GM19351 (cell line): ENCODE measurements at regions not wholly inside any gene's neighbourhood (a gene's known extent, or its start where the extent isn't known, plus 50 kb on each side); places are given as distances from the start of the nearest gene placed in this dataset.

Source experiments
- ATAC-seq: cut with Tn5 transposase; IDR thresholded peaks from one replicate; pipeline ENCODE4 v1.9.1; 2021; ENCODE audit warnings: mild to moderate bottlenecking, moderate library complexity; ENCODE audit not compliant: unreplicated experiment

- ATAC-seq: no peak
Observed at GRCh38 chr4:156656896-156657295, 314.7 kb downstream of the PDGFC start.

DNA sequence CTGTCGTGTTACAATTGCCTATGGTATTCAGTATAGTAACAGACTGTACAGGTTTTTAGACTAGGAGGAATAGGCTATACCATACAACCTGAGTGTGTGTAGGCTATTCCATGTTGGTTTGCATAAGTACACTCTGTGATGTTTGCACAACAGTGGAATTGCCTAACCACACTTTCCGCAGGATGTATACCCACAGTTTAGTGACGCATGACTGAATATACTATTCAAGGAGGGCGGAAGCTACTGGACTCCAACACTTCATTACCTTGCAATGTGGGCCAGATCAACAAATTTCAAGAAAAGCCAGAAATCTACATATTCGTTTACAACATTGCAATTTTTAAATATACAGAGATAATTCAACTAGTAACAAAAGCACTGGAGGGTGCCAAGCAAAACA lies 317.2 kb downstream of the PDGFC start:
- ATAC-seq: no peak

GRCh38 chr4:156643826-156644225 lies 327.8 kb downstream of the PDGFC start:
- no peak for ATAC-seq

DNA sequence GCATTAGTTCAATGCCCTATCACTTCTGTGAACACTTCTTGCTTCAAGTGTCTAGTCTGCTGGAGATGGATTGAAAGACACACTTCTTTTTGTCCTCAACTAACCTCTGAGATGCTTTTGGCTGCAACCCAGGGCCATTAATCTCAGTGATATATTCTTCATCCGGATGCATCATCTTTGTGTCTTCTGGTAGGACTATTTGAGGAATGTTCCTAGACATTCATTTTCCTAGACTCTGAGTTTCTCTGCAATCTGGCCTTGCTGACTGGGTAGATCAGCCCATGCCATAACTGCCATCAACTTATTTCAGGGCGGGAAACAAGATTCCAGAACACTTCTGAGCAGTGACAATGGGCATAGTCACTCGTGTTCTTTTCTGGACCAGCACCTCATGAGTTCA lies 329.4 kb downstream of the PDGFC start:
- no peak for ATAC-seq

DNA sequence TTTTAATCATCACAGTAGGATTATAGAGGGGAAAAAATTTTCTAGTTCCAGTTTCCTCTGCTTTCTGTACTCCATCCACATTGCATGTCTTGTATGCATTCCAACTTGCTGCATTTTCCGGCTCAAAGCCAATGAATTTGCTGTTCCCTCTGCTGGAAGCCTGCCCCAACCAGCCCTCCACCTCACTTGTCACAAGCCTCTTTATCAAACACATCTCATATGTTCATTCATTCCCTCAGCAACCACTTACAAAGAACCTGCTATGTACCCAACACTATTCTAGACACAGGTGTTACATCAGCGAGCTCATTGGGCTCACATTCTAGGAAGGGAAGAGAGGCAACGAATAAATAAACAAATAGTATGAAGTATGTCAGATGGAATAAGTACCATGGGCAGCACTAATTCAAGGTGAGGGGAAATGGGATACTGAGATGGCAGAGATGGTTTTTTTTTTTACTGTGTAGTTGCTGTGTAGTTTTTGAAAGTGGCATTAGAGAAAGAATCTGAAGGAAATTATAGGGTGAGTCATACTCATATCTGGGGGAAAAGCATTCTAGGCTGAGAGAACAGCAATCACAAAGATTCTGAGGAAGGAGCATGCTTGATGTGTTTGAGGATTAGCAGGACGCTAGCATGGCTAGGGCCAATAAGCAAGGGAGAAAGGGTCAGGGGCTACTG lies 332.5 kb downstream of the PDGFC start:
- ATAC-seq: no peak

DNA sequence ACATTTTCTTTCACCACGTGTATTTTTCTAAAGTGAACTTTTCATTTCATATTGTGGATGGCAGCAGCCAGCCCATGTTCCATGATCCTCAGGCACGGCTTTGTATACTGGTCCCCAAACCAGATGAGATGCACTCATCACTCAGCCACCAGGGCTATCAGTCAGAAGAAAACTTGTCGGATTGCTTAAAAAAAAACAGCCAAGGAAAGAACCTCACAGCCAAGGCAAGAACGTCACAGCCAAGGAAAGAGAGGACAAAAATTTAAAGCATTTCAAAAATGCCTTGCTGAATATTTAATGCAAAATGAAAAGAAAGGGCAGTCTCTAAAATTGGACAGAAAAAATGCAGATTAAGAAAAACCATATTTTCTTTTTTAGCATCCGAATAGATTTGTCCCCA lies 333.3 kb downstream of the PDGFC start:
- no peak for ATAC-seq

- no peak for ATAC-seq
Observed at GRCh38 chr4:156636381-156636780, 335.2 kb downstream of the PDGFC start.

DNA sequence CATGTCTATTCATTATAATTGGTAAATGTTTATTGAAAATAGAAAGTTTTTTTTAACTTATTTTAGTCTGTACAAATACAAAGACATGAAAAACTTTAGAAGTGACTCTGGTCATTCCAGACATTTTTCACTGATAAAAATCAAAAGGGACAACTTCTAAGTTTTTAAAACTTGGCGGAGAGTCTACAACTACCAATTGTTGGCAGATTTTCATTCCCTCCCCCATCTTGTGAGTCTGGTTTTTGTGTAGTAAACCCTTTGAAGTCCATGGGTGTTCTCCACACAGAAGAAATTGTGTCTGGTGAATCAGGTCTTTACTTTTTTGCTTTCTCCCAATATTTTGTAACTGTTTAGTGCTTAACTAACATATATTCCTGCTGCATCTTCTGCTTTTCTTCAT lies 336.5 kb downstream of the PDGFC start:
- no peak for ATAC-seq

GRCh38 chr4:156634612-156635011 lies 337.0 kb downstream of the PDGFC start:
- ATAC-seq: no peak

GRCh38 chr4:156633847-156634246 lies 337.8 kb downstream of the PDGFC start:
- no peak for ATAC-seq

DNA sequence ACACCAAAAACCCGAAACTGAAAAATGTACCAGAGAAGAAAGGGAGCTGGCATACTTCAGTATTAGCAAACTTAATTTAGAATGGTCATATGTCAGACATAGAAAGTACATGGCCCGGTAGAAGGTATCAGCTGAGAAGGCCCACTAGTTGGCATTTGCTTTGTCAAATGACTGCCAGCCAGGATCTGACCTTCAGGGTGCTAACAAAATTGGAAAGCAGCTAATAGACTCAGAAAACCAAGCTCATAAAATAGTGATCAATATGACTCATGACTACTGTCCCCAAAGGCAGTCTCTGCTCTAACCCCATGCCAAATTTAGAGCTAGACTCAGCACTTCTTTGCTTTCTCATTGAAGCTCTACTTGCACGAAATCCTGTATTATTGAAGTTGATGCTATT lies 342.7 kb downstream of the PDGFC start:
- ATAC-seq: no peak

GRCh38 chr4:156623376-156623775 lies 348.2 kb downstream of the PDGFC start:
- ATAC-seq: no peak

DNA sequence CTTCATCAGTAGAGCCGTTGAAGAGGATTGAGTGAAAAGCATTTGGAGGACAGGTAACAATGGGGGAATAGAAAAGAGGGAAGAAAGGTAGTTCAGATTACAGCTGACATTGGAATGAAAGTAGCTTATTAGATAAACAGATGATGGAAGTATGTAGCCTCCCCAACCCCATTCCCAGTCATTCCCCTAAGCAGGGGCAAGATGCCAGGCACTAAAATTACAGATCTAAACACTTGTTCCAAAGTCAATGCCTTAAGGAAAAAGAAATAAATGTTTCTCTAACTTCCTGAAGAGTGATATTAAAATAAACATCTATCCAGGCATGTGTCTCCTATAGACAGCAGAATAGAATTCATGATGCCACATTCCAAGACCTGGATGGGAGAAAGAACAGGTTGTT lies 350.8 kb downstream of the PDGFC start:
- ATAC-seq: no peak

DNA sequence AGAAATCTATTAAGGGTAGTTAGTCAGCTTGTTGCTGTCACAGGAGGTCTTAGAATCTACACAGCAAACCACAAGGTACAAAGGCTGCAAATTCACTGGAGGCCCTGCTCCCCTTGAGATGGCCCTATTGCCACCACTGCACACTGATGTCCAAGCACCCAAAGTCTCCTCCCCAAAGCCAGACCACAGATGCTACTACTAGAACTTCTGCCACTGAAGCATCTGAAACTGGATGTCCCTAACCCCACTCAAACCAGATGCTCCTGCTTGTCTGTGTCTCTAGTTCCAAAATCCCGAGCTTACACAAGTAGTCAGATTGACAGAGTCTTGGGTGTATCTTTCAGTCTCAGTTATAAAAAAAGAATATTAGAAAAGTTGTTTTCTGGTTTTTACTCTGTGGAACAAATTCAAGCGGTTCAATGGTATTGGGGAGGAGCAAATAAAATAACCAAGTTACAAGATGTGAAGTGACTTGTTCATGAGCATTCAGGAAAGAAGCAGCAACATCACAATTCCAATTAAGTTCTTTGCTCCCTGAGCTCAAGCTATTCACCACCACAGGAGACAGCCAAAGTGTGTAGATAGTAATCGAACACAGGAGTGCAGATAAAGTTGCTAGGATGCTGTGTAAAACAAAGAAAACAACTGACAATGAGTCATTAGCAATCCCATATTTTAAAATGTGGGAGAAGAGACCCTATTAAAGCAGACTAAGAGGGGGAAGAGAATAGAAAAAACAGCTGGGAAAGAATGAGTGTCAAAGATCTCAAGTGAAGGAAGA lies 352.3 kb downstream of the PDGFC start:
- ATAC-seq: no peak

DNA sequence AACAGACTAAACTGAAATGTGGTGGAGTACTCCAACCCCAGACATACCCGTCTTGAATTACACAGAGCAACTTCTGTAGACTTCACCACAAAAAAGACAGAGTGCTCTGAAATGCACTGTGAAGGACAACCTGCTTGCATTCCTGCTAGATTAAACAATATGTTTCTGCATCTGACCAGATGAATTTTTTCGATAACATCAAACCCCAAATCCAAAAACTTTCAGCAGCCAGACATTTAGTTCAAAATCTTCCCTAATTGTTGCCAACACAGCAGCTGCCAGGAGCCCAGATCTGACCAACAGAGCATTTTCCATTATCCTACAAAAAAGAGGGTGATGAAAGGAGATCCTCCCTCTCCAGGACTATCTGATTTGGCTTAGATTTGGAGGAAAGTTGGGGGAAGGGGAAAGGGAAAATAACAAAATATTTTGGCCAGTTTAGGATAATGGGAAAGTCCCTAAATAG lies 356.5 kb downstream of the PDGFC start:
- no peak for ATAC-seq

DNA sequence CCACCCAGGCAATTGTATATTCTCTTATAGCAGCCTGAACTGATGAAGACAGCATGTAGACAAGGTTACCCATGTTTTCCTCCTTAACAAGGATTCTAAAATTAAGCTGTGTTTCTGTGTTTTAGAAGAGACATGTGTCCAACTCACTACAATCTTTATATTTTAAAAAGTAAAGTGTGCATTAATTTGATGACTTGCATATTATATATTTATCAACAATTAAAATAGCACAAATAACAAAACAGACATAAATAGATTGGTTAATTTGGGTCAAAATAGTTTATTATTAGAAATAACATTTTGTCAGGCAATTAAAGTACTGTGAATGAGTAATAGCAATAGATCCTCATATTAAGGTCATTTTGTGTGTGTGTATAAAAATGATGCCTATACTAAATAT lies 357.1 kb downstream of the PDGFC start:
- no peak for ATAC-seq

DNA sequence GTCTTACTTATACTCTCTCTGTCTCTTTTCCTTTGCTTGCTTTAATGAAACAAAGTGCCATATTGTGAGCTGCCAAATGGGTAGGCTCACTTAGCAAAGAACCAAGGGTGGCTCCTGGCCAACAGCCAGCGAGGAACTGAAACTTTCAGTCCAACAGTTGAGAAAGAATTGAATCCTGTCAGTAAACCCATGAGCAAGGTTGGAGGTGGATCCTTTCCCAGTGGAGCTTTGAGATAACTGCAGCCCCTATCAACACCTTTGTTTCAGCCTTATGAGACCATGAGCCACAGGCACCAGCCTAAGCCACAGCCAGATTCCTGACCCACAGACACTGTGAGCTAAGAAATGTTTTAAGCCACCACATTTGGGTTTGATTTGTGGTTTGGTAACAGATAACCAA lies 362.2 kb downstream of the PDGFC start:
- ATAC-seq: no peak

DNA sequence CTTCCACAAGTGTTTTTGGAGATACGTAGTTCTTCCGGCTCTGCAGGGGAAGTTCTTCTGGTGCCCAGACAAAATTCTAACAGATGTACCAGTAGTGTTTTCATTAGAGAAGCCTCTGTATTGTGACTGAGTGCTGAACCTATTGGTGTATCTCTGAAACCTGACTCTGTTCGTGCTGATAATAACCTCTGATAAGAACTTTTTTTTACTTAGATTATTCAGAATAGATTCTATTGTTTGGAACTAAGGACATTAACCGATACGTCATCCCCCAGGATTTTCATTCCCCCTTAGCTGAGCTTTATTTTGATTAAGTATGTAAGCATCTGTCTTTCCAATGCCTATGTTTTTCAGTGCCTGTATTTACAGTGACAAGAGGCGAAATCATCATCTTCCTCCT lies 362.9 kb downstream of the PDGFC start:
- no peak for ATAC-seq

DNA sequence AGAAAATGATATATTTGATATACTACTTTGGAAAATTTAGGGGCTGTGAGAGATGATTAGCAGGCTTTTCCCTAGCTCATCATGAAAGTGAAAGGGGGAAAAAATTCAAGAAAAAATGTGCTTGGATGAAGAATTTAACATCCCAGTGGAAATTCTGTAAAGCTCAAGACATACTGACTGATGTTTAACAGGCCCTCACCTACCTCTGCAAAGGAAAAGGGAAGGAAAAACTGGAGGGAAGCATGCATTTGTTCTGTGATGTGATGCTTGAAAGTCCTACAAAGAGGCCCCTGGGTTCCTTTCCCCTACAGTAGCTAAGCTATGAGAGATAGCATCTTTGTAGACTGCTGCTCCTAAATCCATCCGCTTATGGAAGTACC lies 364.1 kb downstream of the PDGFC start:
- no peak for ATAC-seq

DNA sequence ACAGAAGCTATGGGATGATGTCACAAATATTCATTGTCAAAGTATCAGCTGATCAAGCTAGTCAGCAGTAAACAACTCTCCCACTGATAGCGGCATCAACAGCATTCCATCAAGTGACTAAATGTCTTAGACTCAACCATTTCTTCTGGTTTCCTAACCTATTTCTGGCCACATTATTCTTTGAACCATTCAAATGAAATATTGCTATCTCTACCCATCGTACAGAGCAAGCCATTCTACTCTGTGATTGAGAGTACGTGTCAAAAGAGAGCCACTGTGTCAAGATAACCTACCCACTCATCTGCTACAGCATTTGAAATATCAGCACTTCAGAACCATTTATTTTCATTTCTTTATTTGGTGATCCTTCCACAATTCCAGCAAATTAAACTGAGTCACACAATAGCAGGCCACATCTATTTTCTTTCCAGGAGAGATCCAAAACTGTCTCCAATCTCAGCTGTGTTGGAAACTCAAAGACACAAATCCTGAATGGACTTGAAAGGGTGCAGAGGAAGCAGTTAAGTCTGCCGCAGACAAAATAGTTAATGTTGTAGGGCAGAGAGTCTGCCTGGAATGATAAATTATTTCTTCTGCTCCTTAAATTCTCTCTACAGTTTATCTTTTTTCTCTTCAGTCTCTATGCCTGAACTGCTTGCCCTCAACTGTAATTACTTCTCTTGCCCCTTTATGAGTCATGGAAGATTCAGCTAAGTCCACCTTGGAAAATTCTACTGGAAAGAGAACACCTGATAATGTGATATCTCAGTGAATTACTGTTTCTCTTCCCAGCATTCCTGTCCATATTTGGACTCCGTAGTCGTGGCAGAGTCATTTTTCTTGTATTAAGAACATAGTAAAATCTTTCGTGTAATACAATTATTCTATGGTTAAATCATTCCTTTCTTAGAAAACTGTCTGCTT lies 364.8 kb downstream of the PDGFC start:
- ATAC-seq: no peak

- ATAC-seq: no peak
Observed at GRCh38 chr4:156598138-156598681, 373.4 kb downstream of the PDGFC start.
